ENCODE measurements at regions not wholly inside any gene's neighbourhood (a gene's known extent, or its start where the extent isn't known, plus 50 kb on each side); places are given as distances from the start of the nearest gene placed in this dataset.

DNA sequence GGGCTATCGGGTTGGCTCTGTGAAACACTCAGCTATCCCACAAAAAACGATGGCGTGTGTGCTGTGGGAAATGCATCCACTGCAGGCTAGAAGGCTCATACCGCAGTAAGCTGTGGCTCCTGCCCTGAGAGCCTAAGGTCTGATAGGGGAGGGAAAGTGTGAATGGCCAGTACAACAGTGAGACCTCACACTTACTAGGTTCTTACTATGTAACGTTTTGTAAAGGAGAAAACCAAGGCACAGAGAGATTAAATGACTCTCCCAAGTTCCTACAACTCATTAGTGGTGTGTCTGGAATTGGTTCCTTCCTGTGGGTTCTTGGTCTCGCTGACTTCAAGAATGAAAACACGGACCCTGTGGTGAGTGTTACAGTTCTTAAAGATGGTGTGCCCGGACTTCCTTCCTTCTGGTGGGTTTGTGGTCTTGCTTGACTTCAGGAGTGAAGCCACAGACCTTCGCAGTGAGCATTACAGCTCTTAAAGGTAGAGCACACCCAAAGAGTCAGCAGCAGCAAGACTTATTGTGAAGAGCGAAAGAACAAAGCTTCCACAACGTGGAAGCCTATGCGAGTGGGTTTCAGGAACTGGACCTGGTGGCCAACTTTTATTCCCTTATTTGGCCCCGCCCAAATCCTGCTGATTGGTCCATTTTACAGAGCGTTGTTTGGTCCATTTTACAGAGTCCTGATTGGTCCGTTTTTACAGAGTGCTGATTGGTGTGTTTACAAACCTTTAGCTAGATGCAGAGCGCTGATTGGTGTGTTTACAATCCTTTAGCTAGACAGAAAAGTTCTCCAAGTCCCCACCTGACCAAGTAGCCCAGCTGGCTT is 161.7 kb downstream of the POLR2M start:
- TF ChIP-seq, protein P1, sequence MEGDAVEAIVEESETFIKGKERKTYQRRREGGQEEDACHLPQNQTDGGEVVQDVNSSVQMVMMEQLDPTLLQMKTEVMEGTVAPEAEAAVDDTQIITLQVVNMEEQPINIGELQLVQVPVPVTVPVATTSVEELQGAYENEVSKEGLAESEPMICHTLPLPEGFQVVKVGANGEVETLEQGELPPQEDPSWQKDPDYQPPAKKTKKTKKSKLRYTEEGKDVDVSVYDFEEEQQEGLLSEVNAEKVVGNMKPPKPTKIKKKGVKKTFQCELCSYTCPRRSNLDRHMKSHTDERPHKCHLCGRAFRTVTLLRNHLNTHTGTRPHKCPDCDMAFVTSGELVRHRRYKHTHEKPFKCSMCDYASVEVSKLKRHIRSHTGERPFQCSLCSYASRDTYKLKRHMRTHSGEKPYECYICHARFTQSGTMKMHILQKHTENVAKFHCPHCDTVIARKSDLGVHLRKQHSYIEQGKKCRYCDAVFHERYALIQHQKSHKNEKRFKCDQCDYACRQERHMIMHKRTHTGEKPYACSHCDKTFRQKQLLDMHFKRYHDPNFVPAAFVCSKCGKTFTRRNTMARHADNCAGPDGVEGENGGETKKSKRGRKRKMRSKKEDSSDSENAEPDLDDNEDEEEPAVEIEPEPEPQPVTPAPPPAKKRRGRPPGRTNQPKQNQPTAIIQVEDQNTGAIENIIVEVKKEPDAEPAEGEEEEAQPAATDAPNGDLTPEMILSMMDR (IDR thresholded peaks at IDR 0.05) = no peak
- TF ChIP-seq JUN (CRISPR knock-in tag; IDR thresholded peaks at IDR 0.05) (no peak), ELF4 (CRISPR knock-in tag; IDR thresholded peaks at IDR 0.05; ENCODE audit: low read depth) (no peak), TEAD1 (CRISPR knock-in tag; IDR thresholded peaks at IDR 0.05) (no peak), ZNF138 (CRISPR knock-in tag; conservative IDR thresholded peaks at IDR 0.05) (no peak), KAT7 (CRISPR knock-in tag; IDR thresholded peaks at IDR 0.05; ENCODE audit: borderline replicate concordance) (no peak)
- TF ChIP-seq, protein P2, sequence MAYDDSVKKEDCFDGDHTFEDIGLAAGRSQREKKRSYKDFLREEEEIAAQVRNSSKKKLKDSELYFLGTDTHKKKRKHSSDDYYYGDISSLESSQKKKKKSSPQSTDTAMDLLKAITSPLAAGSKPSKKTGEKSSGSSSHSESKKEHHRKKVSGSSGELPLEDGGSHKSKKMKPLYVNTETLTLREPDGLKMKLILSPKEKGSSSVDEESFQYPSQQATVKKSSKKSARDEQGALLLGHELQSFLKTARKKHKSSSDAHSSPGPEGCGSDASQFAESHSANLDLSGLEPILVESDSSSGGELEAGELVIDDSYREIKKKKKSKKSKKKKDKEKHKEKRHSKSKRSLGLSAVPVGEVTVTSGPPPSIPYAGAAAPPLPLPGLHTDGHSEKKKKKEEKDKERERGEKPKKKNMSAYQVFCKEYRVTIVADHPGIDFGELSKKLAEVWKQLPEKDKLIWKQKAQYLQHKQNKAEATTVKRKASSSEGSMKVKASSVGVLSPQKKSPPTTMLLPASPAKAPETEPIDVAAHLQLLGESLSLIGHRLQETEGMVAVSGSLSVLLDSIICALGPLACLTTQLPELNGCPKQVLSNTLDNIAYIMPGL (CRISPR knock-in tag; IDR thresholded peaks at IDR 0.05) = no peak

All from WTC11 (cell line).